ENCODE measurements at regions not wholly inside any gene's neighbourhood (a gene's known extent, or its start where the extent isn't known, plus 50 kb on each side); places are given as distances from the start of the nearest gene placed in this dataset.

DNA sequence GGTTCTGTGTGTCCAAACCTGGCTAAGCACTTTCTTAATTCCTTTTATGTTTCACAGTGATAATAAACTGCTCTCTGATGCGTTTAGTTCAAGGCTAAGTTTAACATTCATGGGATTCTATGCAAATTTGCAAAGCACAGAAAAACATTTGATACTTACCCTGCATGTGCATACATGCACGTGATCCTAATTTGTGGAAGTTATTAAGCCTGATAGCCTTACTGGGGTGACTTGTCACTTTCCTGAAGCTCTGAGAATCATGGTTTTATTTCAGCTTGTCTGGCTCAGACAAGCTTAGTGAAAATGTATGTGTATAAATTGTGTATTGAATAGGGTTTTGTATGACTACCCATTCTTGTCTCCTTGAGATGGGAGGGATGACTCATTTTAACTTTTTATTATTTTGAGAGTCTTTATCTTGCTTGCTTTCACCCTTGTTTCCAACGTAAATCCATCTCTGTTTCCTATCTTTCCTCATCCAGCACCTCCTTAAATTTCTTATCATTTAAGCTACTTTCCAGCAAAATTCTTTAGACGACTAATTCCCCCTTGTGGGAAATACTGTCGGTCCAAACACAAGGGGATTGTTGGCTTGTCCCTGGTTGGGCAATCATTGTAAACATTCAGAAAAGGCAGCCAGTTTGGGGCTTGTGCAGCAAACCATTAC, 167.1 kb downstream of the C11orf91 start:
- intact Hi-C loops (cut with micrococcal nuclease) = no loop called here
- TF ChIP-seq FOS (IDR thresholded peaks at IDR 0.05; ENCODE audit: borderline replicate concordance, insufficient read depth, low read length) (peak; percentile 53), POLR2AphosphoS5 (IDR thresholded peaks at IDR 0.05; ENCODE audit: insufficient read depth, low read depth, low read length) (no peak)
- H3K9me1 ChIP-seq (replicated peaks; ENCODE audit: control insufficient read depth, extremely low read depth, insufficient read depth, low read length) = no peaks in the 10 kb centered on the region
- H3K9ac ChIP-seq (replicated peaks; ENCODE audit: extremely low read depth, insufficient read depth, low read length) = no peak overlapping the region
- no peaks in the 10 kb centered on the region for H3K4me1 ChIP-seq (ENCODE audit: control insufficient read depth, extremely low read depth, insufficient read depth, low read length)
- dilution Hi-C loops (cut with MboI; ENCODE audit: extremely low pct_ligation_motif_present, low sequenced_read_pairs) = no loop called here
- POLR2A ChIA-PET = no interaction called here
- DNase-seq (ENCODE audit: low read depth, low spot score) = no peak
- H3K4me2 ChIP-seq (ENCODE audit: insufficient read depth, low read length) = no peak overlapping the region
- H2AFZ ChIP-seq (ENCODE audit: low read depth, low read length) = no peak overlapping the region
- H3K36me3 ChIP-seq (ENCODE audit: control insufficient read depth in 2 of 2, extremely low read depth in 1 of 2, insufficient read depth in 2 of 2, low read length in 2 of 2) = no peaks in the 10 kb centered on the region
- BruUV-seq (replicated peaks) = no TSS peak
- no peaks in the 10 kb centered on the region for H3K9me3 ChIP-seq (replicated peaks; ENCODE audit: control insufficient read depth, insufficient read depth, low read length)
- no peak for FAIRE-seq
- H3K79me2 ChIP-seq (ENCODE audit: control insufficient read depth, insufficient read depth, low read length) = no peaks in the 10 kb centered on the region
- CTCF ChIA-PET = interaction anchor here (0.9 to 1.2 kb wide), 2 partner anchors 9 to 209 kb away, joined by 3 to 5 read pairs; no protein-coding TSS in a partner anchor
- no peak overlapping the region for H3K4me3 ChIP-seq (replicated peaks in 1 of 3; ENCODE audit: insufficient read depth in 1 of 3, low read depth in 1 of 3, low read length in 3 of 3)
- H3K27me3 ChIP-seq (ENCODE audit: control insufficient read depth in 2 of 2, insufficient read depth in 2 of 2, low read length in 2 of 2) = no peaks in the 10 kb centered on the region
- no peaks in the 10 kb centered on the region for H4K20me1 ChIP-seq (replicated peaks; ENCODE audit: control insufficient read depth, extremely low read depth, insufficient read depth, low read length)
- no peak overlapping the region for H3K27ac ChIP-seq (ENCODE audit: insufficient read depth, low read depth, low read length)

DNA sequence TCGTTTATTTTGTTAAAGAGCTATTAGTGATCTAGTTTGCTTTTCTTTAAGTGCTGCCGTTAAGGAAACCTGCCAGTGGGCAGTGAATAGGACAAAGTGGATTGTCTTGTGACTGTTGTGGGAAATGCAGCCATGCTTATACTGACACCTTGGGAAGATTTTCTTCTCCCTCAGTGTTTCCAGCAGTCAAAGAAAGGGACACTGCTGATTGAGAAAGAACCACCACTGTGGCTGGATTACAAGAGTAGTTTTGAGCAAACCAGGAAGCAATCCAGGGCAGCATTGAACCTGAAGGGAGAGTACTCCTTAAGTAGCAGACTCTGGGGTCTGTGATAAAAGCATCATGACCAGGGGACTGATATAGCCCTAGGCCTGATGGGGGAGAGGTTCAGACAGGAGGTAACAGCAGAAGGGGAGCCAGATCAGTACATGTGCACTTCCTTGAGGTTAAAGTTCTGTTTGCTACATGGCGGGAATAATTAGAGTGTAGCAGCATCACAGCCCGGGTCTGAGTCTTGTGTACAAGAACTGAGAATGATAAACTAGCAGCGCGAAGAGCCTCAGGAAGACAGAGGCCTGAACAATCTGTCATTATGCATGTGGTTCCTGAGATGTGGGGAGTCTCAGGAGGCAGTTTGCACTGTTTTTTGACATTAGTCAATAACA, 167.8 kb downstream of the C11orf91 start:
- CTCF ChIA-PET = interaction anchor here (0.9 to 1.5 kb wide), 3 partner anchors 10 to 210 kb away, joined by 3 to 5 read pairs (median 3); no protein-coding TSS in a partner anchor
- Histone ChIP-seq H3K9ac (replicated peaks; ENCODE audit: extremely low read depth, insufficient read depth, low read length) (no peak overlapping the region), H3K27ac (ENCODE audit: insufficient read depth, low read depth, low read length) (no peak overlapping the region), H3K27me3 (ENCODE audit: control insufficient read depth in 2 of 2, insufficient read depth in 2 of 2, low read length in 2 of 2) (no peaks in the 10 kb centered on the region), H3K4me2 (ENCODE audit: insufficient read depth, low read length) (no peak overlapping the region), H3K9me3 (replicated peaks; ENCODE audit: control insufficient read depth, insufficient read depth, low read length) (no peaks in the 10 kb centered on the region), H3K79me2 (ENCODE audit: control insufficient read depth, insufficient read depth, low read length) (no peaks in the 10 kb centered on the region), H3K9me1 (replicated peaks; ENCODE audit: control insufficient read depth, extremely low read depth, insufficient read depth, low read length) (no peaks in the 10 kb centered on the region), H3K36me3 (ENCODE audit: control insufficient read depth in 2 of 2, extremely low read depth in 1 of 2, insufficient read depth in 2 of 2, low read length in 2 of 2) (no peaks in the 10 kb centered on the region), H2AFZ (ENCODE audit: low read depth, low read length) (no peak overlapping the region), H3K4me3 (replicated peaks in 1 of 3; ENCODE audit: insufficient read depth in 1 of 3, low read depth in 1 of 3, low read length in 3 of 3) (no peak overlapping the region), H4K20me1 (replicated peaks; ENCODE audit: control insufficient read depth, extremely low read depth, insufficient read depth, low read length) (no peaks in the 10 kb centered on the region), H3K4me1 (ENCODE audit: control insufficient read depth, extremely low read depth, insufficient read depth, low read length) (no peaks in the 10 kb centered on the region)
- DNase-seq (ENCODE audit: low read depth, low spot score) (no peak), FAIRE-seq (no peak)
- dilution Hi-C loops (cut with MboI; ENCODE audit: extremely low pct_ligation_motif_present, low sequenced_read_pairs) = no loop called here
- intact Hi-C loops (cut with micrococcal nuclease) = no loop called here
- POLR2A ChIA-PET = no interaction called here
- BruUV-seq (replicated peaks) = no TSS peak
- TF ChIP-seq GATA2 (IDR thresholded peaks at IDR 0.05; ENCODE audit: insufficient read depth, insufficient read length, low read depth, low read length) = no peak
- TF ChIP-seq, protein P1, sequence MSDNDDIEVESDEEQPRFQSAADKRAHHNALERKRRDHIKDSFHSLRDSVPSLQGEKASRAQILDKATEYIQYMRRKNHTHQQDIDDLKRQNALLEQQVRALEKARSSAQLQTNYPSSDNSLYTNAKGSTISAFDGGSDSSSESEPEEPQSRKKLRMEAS (IDR thresholded peaks at IDR 0.05; ENCODE audit: insufficient read depth, insufficient read length) = no peak
- no peak for TF ChIP-seq EZH2 (IDR thresholded peaks at IDR 0.05; ENCODE audit: borderline replicate concordance, low read depth, low read length, severe bottlenecking)
- TF ChIP-seq, protein P2, sequence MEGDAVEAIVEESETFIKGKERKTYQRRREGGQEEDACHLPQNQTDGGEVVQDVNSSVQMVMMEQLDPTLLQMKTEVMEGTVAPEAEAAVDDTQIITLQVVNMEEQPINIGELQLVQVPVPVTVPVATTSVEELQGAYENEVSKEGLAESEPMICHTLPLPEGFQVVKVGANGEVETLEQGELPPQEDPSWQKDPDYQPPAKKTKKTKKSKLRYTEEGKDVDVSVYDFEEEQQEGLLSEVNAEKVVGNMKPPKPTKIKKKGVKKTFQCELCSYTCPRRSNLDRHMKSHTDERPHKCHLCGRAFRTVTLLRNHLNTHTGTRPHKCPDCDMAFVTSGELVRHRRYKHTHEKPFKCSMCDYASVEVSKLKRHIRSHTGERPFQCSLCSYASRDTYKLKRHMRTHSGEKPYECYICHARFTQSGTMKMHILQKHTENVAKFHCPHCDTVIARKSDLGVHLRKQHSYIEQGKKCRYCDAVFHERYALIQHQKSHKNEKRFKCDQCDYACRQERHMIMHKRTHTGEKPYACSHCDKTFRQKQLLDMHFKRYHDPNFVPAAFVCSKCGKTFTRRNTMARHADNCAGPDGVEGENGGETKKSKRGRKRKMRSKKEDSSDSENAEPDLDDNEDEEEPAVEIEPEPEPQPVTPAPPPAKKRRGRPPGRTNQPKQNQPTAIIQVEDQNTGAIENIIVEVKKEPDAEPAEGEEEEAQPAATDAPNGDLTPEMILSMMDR (IDR thresholded peaks at IDR 0.05; ENCODE audit: extremely low read depth in 1 of 2, insufficient read depth in 1 of 2, low read depth in 1 of 2, low read length in 2 of 2) = no peak
- TF ChIP-seq FOS (IDR thresholded peaks at IDR 0.05; ENCODE audit: borderline replicate concordance, insufficient read depth, low read length) = no peak
- TF ChIP-seq POLR2A (IDR thresholded peaks at IDR 0.05; ENCODE audit: low read depth, low read length) = no peak
- no peak for TF ChIP-seq POLR2AphosphoS5 (IDR thresholded peaks at IDR 0.05; ENCODE audit: insufficient read depth, low read depth, low read length)
- no peak for TF ChIP-seq JUN (IDR thresholded peaks at IDR 0.05; ENCODE audit: borderline replicate concordance, insufficient read depth, insufficient read length, low read depth)
- TF ChIP-seq MYC (IDR thresholded peaks at IDR 0.05; ENCODE audit: low read depth, low read length) = no peak
